ENCODE measurements at regions not wholly inside any gene's neighbourhood (a gene's known extent, or its start where the extent isn't known, plus 50 kb on each side); places are given as distances from the start of the nearest gene placed in this dataset.

DNA sequence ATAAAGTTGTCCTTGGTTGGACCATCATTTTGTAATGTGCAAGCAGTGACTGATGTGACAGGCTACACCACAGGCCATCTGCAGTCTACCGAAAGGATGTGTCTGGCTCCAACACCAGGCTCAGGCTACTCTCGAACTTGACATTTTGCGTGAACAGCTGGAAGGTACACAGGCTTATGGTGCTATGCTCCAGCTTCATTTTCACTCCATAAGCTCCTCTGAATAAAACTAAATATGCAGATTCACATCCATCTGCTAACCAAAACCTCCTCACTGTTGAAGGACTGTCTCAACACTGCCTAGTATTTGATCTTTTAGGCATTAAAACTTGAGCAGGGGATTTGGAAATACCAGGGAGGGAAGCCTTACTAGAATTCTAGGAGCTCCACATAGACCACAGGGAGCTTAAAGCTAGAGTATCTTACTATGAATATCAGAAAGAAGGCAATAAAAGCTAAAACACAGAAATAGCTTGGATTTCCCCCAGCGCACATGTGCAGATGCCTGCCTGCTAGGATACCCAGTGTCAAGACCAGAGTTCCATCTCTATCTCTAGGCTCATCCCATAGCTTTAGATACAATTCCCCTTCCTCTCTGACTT is 383.9 kb upstream of the FAT3 start:
- ChIA-PET CTCF (interaction anchor here (0.7 kb wide), 1 partner anchor 13 kb away, joined by 4 read pairs; no protein-coding TSS in a partner anchor), POLR2A (no interaction called here)
- Mint-ChIP-seq H3K9me3 (peaks cover 0 to 10% (median 4%) of the 10 kb centered on the region in 11 donors), H3K36me3 (no peaks in the 10 kb centered on the region), H3K27ac (no peak overlapping the region), H3K4me3 (no peak overlapping the region), H3K4me1 (no peaks in the 10 kb centered on the region), H3K27me3 (no peaks in the 10 kb centered on the region)
- no peaks in the 10 kb centered on the region for H3K27me3 ChIP-seq (ENCODE audit: control insufficient read depth in 2 of 2, insufficient read depth in 2 of 2, low read length in 2 of 2)
- no peak overlapping the region for H3K4me3 ChIP-seq (ENCODE audit: low read length)
- H3K36me3 ChIP-seq (ENCODE audit: control insufficient read depth in 2 of 3, insufficient read depth in 3 of 3, low read length in 3 of 3) = no peaks in the 10 kb centered on the region
- DNase-seq = no peak
- ATAC-seq = no peak
- H3K4me1 ChIP-seq (ENCODE audit: control insufficient read depth in 2 of 2, insufficient read depth in 2 of 2, low read length in 2 of 2) = no peaks in the 10 kb centered on the region
- no peaks in the 10 kb centered on the region for H3K9me3 ChIP-seq (ENCODE audit: control insufficient read depth in 2 of 3, low read length in 3 of 3)
- intact Hi-C loops (cut with micrococcal nuclease) = no loop called here
- H3K27ac ChIP-seq (ENCODE audit: low read depth, low read length) = no peak overlapping the region

DNA sequence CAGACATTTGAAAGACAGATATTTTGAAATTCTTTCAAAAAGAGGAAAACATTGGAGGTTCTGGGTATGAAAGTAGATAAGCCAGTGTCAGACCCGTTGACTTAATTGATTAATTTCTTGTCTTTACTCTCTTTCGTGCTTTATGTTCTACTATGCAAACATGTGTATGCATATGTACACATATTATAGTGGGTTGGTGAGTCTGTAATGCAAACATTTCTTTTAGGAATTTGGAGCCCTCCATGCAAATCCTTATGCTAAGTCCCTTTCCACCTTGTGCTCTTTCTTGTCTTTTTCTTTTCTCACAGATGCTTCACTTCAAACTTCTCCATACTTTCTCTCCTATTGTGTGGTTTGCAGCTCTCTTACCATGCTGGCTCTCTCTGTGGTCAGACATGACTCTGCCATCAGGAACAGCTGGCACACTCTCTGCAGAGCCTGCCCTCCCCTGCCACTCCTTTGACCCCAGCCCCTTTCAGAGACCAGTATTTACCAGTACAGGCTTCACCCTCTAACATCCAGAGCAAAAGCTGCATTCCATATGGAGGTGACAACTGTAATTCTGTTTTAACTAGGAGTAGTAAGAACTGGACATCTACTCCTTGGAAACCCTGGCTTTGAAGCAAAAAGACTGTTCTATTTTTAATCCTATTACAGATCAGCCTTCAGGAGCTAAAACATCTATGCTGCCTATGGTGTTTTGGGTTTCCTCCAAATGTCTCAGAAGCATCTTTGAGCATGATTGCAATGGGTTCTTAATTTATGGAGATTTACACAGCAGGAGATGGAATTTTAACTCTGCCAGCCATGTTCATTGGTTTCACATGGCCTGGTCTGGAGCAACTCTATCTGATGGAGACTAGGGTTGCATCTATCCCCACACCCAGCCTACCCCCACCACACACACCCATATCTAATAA is 386.9 kb upstream of the FAT3 start:
- POLR2A ChIA-PET = no interaction called here
- Histone ChIP-seq H3K27me3 (ENCODE audit: control insufficient read depth in 2 of 2, insufficient read depth in 2 of 2, low read length in 2 of 2) (no peaks in the 10 kb centered on the region), H3K36me3 (ENCODE audit: control insufficient read depth in 2 of 3, insufficient read depth in 3 of 3, low read length in 3 of 3) (no peaks in the 10 kb centered on the region), H3K4me1 (ENCODE audit: control insufficient read depth in 2 of 2, insufficient read depth in 2 of 2, low read length in 2 of 2) (no peaks in the 10 kb centered on the region), H3K4me3 (ENCODE audit: low read length) (no peak overlapping the region), H3K27ac (ENCODE audit: low read depth, low read length) (no peak overlapping the region), H3K9me3 (ENCODE audit: control insufficient read depth in 2 of 3, low read length in 3 of 3) (no peaks in the 10 kb centered on the region)
- intact Hi-C loops (cut with micrococcal nuclease) = no loop called here
- CTCF ChIA-PET = no interaction called here
- no peak for DNase-seq
- Mint-ChIP-seq H3K4me3 (no peak overlapping the region), H3K9me3 (peaks cover 0 to 10% (median 4%) of the 10 kb centered on the region in 11 donors), H3K36me3 (no peaks in the 10 kb centered on the region), H3K4me1 (no peaks in the 10 kb centered on the region), H3K27me3 (no peaks in the 10 kb centered on the region), H3K27ac (no peak overlapping the region)
- no peak for ATAC-seq

DNA sequence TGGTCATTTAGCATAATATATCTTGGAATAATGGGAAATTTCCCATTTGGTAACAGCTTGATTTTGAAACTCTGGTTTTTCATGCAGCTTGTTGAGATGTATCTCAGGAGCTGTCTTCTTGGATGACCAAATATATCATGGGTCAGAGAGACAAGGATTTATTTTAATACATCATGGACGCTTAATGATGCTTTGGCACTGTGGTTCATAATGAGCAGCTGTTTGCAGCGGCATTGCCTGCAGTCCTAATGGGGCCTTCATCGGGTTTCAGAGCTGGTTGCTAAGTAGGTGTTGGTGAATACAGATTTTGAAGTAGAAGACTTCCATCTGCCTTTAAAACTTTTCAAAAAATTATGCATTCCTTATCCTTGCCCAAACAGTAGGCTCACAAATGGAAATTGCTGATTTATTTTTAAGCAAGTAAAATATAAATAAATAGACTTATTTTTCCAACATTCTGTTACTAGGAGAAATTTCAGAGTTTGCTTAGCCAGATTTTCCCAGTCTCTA is 389.5 kb upstream of the FAT3 start:
- ChIA-PET CTCF (no interaction called here), POLR2A (no interaction called here)
- no peak overlapping the region for H3K4me3 ChIP-seq (ENCODE audit: low read length)
- no peaks in the 10 kb centered on the region for H3K4me1 ChIP-seq (ENCODE audit: control insufficient read depth in 2 of 2, insufficient read depth in 2 of 2, low read length in 2 of 2)
- H3K36me3 ChIP-seq (ENCODE audit: control insufficient read depth in 2 of 3, insufficient read depth in 3 of 3, low read length in 3 of 3) = no peaks in the 10 kb centered on the region
- H3K4me1 Mint-ChIP-seq = no peaks in the 10 kb centered on the region
- H3K27ac Mint-ChIP-seq = no peak overlapping the region
- H3K27me3 Mint-ChIP-seq = no peaks in the 10 kb centered on the region
- H3K9me3 Mint-ChIP-seq = peaks cover 0 to 14% (median 4%) of the 10 kb centered on the region in 11 donors
- no peaks in the 10 kb centered on the region for H3K36me3 Mint-ChIP-seq
- H3K4me3 Mint-ChIP-seq = no peak overlapping the region
- ATAC-seq = no peak
- no peaks in the 10 kb centered on the region for H3K9me3 ChIP-seq (ENCODE audit: control insufficient read depth in 2 of 3, low read length in 3 of 3)
- no peak for DNase-seq
- intact Hi-C loops (cut with micrococcal nuclease) = no loop called here
- H3K27me3 ChIP-seq (ENCODE audit: control insufficient read depth in 2 of 2, insufficient read depth in 2 of 2, low read length in 2 of 2) = no peaks in the 10 kb centered on the region
- H3K27ac ChIP-seq (ENCODE audit: low read depth, low read length) = no peak overlapping the region

GRCh38 chr11:91828901-91829300 is 395.7 kb upstream of the FAT3 start:
- no peaks in the 10 kb centered on the region for H3K9me3 ChIP-seq (ENCODE audit: control insufficient read depth in 2 of 3, low read length in 3 of 3)
- H3K27ac ChIP-seq (ENCODE audit: low read depth, low read length) = no peak overlapping the region
- H3K36me3 Mint-ChIP-seq = no peaks in the 10 kb centered on the region
- peaks cover 0 to 9% (median 2%) of the 10 kb centered on the region in 11 donors for H3K9me3 Mint-ChIP-seq
- CTCF ChIA-PET = no interaction called here
- H3K4me1 ChIP-seq (ENCODE audit: control insufficient read depth in 2 of 2, insufficient read depth in 2 of 2, low read length in 2 of 2) = no peaks in the 10 kb centered on the region
- intact Hi-C loops (cut with micrococcal nuclease) = no loop called here
- H3K4me3 Mint-ChIP-seq = no peak overlapping the region
- no peaks in the 10 kb centered on the region for H3K4me1 Mint-ChIP-seq
- DNase-seq (no peak), ATAC-seq (no peak)
- H3K4me3 ChIP-seq (ENCODE audit: low read length) = no peak overlapping the region
- H3K27me3 Mint-ChIP-seq = no peaks in the 10 kb centered on the region
- H3K27me3 ChIP-seq (ENCODE audit: control insufficient read depth in 2 of 2, insufficient read depth in 2 of 2, low read length in 2 of 2) = no peaks in the 10 kb centered on the region
- H3K27ac Mint-ChIP-seq = no peak overlapping the region
- POLR2A ChIA-PET = no interaction called here
- no peaks in the 10 kb centered on the region for H3K36me3 ChIP-seq (ENCODE audit: control insufficient read depth in 2 of 3, insufficient read depth in 3 of 3, low read length in 3 of 3)

DNA sequence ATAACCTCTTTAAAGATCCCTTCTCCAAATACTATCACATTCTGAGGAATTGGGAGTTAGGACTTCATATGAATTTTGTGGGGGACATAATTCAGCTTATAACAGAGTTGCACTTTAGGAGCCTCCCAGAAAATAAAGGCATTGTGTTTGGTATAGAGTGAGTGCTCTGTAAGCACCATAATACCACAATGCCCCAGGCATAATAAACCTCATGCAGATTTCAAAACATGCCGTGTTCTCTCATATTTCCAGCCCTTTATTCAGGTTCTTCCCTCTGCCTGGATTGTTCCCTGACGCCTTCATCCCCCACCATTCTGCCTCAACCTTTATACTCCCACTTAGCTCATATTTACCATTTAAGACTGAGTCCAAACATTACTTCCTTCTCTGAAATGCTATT is 398.8 kb upstream of the FAT3 start:
- Histone ChIP-seq H3K4me1 (ENCODE audit: control insufficient read depth in 2 of 2, insufficient read depth in 2 of 2, low read length in 2 of 2) (no peaks in the 10 kb centered on the region), H3K9me3 (ENCODE audit: control insufficient read depth in 2 of 3, low read length in 3 of 3) (no peaks in the 10 kb centered on the region), H3K27me3 (ENCODE audit: control insufficient read depth in 2 of 2, insufficient read depth in 2 of 2, low read length in 2 of 2) (no peaks in the 10 kb centered on the region), H3K4me3 (ENCODE audit: low read length) (no peak overlapping the region), H3K27ac (ENCODE audit: low read depth, low read length) (no peak overlapping the region), H3K36me3 (ENCODE audit: control insufficient read depth in 2 of 3, insufficient read depth in 3 of 3, low read length in 3 of 3) (no peaks in the 10 kb centered on the region)
- no peaks in the 10 kb centered on the region for H3K4me1 Mint-ChIP-seq
- DNase-seq = no peak
- intact Hi-C loops (cut with micrococcal nuclease) = no loop called here
- H3K4me3 Mint-ChIP-seq = no peak overlapping the region
- ChIA-PET POLR2A (no interaction called here), CTCF (no interaction called here)
- ATAC-seq = no peak
- no peak overlapping the region for H3K27ac Mint-ChIP-seq
- H3K27me3 Mint-ChIP-seq = no peaks in the 10 kb centered on the region
- H3K9me3 Mint-ChIP-seq = peaks cover 0 to 15% (median 3%) of the 10 kb centered on the region in 11 donors
- no peaks in the 10 kb centered on the region for H3K36me3 Mint-ChIP-seq

DNA sequence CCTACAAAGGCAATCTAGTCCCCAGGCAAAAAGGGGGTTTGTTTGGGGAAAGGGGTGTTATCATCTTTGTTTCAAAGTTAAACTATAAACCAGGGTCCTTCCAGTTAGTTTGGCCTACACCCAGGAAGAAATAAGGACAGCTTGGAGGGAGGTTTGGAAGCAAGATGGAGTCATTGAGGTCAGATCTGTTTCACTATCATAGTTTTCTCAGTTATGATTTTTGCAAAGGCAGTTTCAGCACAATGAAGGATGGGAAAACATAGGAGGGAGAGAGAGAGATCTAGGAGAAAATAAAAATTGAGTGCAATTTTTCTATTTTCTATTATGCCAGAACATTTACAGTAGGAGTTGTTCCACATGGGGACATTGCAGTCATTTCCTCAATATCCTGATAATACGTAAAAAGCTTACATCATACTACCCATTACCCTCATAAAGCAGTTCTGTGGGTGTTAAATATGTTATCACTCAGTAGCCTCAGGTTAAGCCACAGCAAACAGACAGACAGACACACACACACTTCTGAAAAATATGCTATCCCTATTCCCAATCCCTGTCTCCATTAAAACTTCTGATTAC is 401.3 kb upstream of the FAT3 start:
- DNase-seq = no peak
- H3K27me3 Mint-ChIP-seq = no peaks in the 10 kb centered on the region
- POLR2A ChIA-PET = no interaction called here
- H3K36me3 Mint-ChIP-seq = no peaks in the 10 kb centered on the region
- H3K27ac Mint-ChIP-seq = no peak overlapping the region
- intact Hi-C loops (cut with micrococcal nuclease) = no loop called here
- peaks cover 0 to 13% (median 0%) of the 10 kb centered on the region in 11 donors for H3K9me3 Mint-ChIP-seq
- Histone ChIP-seq H3K36me3 (ENCODE audit: control insufficient read depth in 2 of 3, insufficient read depth in 3 of 3, low read length in 3 of 3) (no peaks in the 10 kb centered on the region), H3K4me3 (ENCODE audit: low read length) (no peak overlapping the region), H3K27me3 (ENCODE audit: control insufficient read depth in 2 of 2, insufficient read depth in 2 of 2, low read length in 2 of 2) (no peaks in the 10 kb centered on the region), H3K27ac (ENCODE audit: low read depth, low read length) (no peak overlapping the region), H3K4me1 (ENCODE audit: control insufficient read depth in 2 of 2, insufficient read depth in 2 of 2, low read length in 2 of 2) (no peaks in the 10 kb centered on the region), H3K9me3 (ENCODE audit: control insufficient read depth in 2 of 3, low read length in 3 of 3) (no peaks in the 10 kb centered on the region)
- ATAC-seq = no peak
- CTCF ChIA-PET = no interaction called here
- no peaks in the 10 kb centered on the region for H3K4me1 Mint-ChIP-seq
- H3K4me3 Mint-ChIP-seq = no peak overlapping the region

All from naive thymus-derived CD4-positive, alpha-beta T cell (primary cell).